HG03108 (cell line): ENCODE measurements at regions not wholly inside any gene's neighbourhood (a gene's known extent, or its start where the extent isn't known, plus 50 kb on each side); places are given as distances from the start of the nearest gene placed in this dataset.

Source experiments
- ATAC-seq: cut with Tn5 transposase; IDR thresholded peaks from one replicate; pipeline ENCODE4 v1.9.1; 2021; ENCODE audit warnings: moderate library complexity; ENCODE audit not compliant: unreplicated experiment

- ATAC-seq: no peak
Observed at GRCh38 chr13:105345131-105345530, 1190.3 kb downstream of the EFNB2 start.

- no peak for ATAC-seq
Observed at GRCh38 chr13:105343134-105343806, 1192.2 kb downstream of the EFNB2 start.

- ATAC-seq: no peak
Observed at GRCh38 chr13:105342281-105342820, 1193.1 kb downstream of the EFNB2 start.

- no peak for ATAC-seq
Observed at GRCh38 chr13:105341758-105342157, 1193.7 kb downstream of the EFNB2 start.

GRCh38 chr13:105341256-105341655 lies 1194.2 kb downstream of the EFNB2 start:
- ATAC-seq: no peak

GRCh38 chr13:105340061-105340606 lies 1195.3 kb downstream of the EFNB2 start:
- ATAC-seq: no peak

GRCh38 chr13:105338773-105339172 lies 1196.7 kb downstream of the EFNB2 start:
- ATAC-seq: no peak

- no peak for ATAC-seq
Observed at GRCh38 chr13:105338006-105338405, 1197.5 kb downstream of the EFNB2 start.

GRCh38 chr13:105336706-105337576 lies 1198.5 kb downstream of the EFNB2 start:
- no peak for ATAC-seq

GRCh38 chr13:105334211-105334610 lies 1201.3 kb downstream of the EFNB2 start:
- ATAC-seq: no peak

- no peak for ATAC-seq
Observed at GRCh38 chr13:105333416-105333815, 1202.0 kb downstream of the EFNB2 start.

GRCh38 chr13:105329359-105329758 lies 1206.1 kb downstream of the EFNB2 start:
- ATAC-seq: no peak

- ATAC-seq: no peak
Observed at GRCh38 chr13:105328212-105328611, 1207.2 kb downstream of the EFNB2 start.

- ATAC-seq: no peak
Observed at GRCh38 chr13:105327581-105328126, 1207.8 kb downstream of the EFNB2 start.

- no peak for ATAC-seq
Observed at GRCh38 chr13:105319875-105320274, 1215.6 kb downstream of the EFNB2 start.

- ATAC-seq: no peak
Observed at GRCh38 chr13:105316731-105317130, 1218.7 kb downstream of the EFNB2 start.

GRCh38 chr13:105312906-105313305 lies 1222.6 kb downstream of the EFNB2 start:
- ATAC-seq: no peak

- no peak for ATAC-seq
Observed at GRCh38 chr13:105311094-105311493, 1224.4 kb downstream of the EFNB2 start.

- ATAC-seq: no peak
Observed at GRCh38 chr13:105307776-105308175, 1227.7 kb downstream of the EFNB2 start.

GRCh38 chr13:105297839-105298238 lies 1237.6 kb downstream of the EFNB2 start:
- no peak for ATAC-seq

GRCh38 chr13:105291987-105292386 lies 1243.5 kb downstream of the EFNB2 start:
- ATAC-seq: no peak
